Activated T-cell treated with anti-CD3 and anti-CD28 coated beads for 4 hours (primary cell): ENCODE measurements at regions not wholly inside any gene's neighbourhood (a gene's known extent, or its start where the extent isn't known, plus 50 kb on each side); places are given as distances from the start of the nearest gene placed in this dataset.

Experiments used
- DNase-seq: peaks from one replicate; pipeline ENCODE4 v3.0.0-alpha.2; 2020

- DNase-seq: no peak
Measured at GRCh38 chr2:145033438-145033837, 513.5 kb upstream of the ZEB2 start.

- DNase-seq: no peak
Measured at GRCh38 chr2:145032791-145033190, 512.9 kb upstream of the ZEB2 start.

GRCh38 chr2:145029873-145030272, 510.0 kb upstream of the ZEB2 start:
- DNase-seq: no peak

GRCh38 chr2:145029081-145029480, 509.2 kb upstream of the ZEB2 start:
- DNase-seq: no peak

- DNase-seq: no peak
Measured at GRCh38 chr2:145028101-145028920, 508.4 kb upstream of the ZEB2 start.

- no peak for DNase-seq
Measured at GRCh38 chr2:145026456-145027455, 506.8 kb upstream of the ZEB2 start.

GRCh38 chr2:145025382-145025781, 505.5 kb upstream of the ZEB2 start:
- DNase-seq: no peak

GRCh38 chr2:145023334-145023934, 503.5 kb upstream of the ZEB2 start:
- DNase-seq: no peak

GRCh38 chr2:145022666-145023333, 502.9 kb upstream of the ZEB2 start:
- no peak for DNase-seq

GRCh38 chr2:145021962-145022665, 502.2 kb upstream of the ZEB2 start:
- DNase-seq: no peak

GRCh38 chr2:145020694-145021093, 500.8 kb upstream of the ZEB2 start:
- DNase-seq: no peak

GRCh38 chr2:145020139-145020538, 500.2 kb upstream of the ZEB2 start:
- DNase-seq: no peak

GRCh38 chr2:145018502-145018901, 498.6 kb upstream of the ZEB2 start:
- DNase-seq: no peak

GRCh38 chr2:145017149-145017548, 497.2 kb upstream of the ZEB2 start:
- no peak for DNase-seq

- DNase-seq: no peak
Measured at GRCh38 chr2:145016711-145017110, 496.8 kb upstream of the ZEB2 start.

- DNase-seq: no peak
Measured at GRCh38 chr2:145015561-145015960, 495.6 kb upstream of the ZEB2 start.

GRCh38 chr2:145012806-145013205, 492.9 kb upstream of the ZEB2 start:
- no peak for DNase-seq

- no peak for DNase-seq
Measured at GRCh38 chr2:145012214-145012670, 492.3 kb upstream of the ZEB2 start.

- no peak for DNase-seq
Measured at GRCh38 chr2:145010635-145011034, 490.7 kb upstream of the ZEB2 start.

- no peak for DNase-seq
Measured at GRCh38 chr2:145007960-145008263, 488.0 kb upstream of the ZEB2 start.

GRCh38 chr2:145007093-145007959, 487.4 kb upstream of the ZEB2 start:
- no peak for DNase-seq
